SH-SY5Y (cell line): ENCODE measurements at regions not wholly inside any gene's neighbourhood (a gene's known extent, or its start where the extent isn't known, plus 50 kb on each side); places are given as distances from the start of the nearest gene placed in this dataset.

Experiments used
- GATA2 ChIP-seq: IDR thresholded peaks from 2 replicates; pipeline ENCODE4 v1.6.1; 2011; ENCODE audit warnings: mild to moderate bottlenecking, low read depth, low read length
- GATA3 ChIP-seq: IDR thresholded peaks from 2 replicates; pipeline ENCODE4 v1.6.1; 2011; ENCODE audit warnings: low read depth, mild to moderate bottlenecking, low read length, moderate library complexity

DNA sequence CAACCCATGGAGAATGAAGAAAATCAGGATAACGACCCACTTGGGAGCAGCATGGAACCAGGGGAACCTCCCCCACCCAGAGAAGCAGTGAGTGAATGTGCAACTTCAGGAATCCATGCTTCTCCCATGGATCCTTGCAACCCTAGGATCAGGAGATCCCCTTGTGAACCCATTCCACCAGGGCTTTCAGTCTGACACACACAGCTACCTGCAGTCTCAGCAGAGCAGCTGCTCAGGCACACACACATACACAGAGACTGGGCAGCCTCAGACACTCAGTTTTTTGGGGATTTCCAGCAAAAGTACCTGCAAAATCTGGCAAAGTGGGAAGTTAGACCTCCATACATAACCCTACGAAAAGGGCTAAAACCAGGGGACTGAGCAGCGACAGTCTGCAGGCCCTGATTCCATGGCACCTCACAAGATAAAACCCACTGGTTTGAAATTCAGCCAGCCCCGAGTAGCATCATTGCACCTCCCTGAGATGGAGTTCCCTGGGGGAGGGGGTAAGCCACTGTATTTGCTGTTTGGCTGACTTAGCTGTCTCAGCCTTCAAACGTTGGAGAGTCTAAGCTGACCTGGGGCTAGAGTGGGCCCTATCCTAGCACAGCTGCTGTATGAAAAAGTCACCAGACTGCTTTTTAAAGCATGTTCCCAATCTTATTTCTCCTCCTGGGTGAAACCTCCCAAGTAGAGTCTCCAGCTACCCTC is 737.5 kb upstream of the NDST4 start:
- TF ChIP-seq GATA2 = no peak
- TF ChIP-seq GATA3 = no peak
